Pancreas (tissue), 10 donors: ENCODE measurements at regions not wholly inside any gene's neighbourhood (a gene's known extent, or its start where the extent isn't known, plus 50 kb on each side); places are given as distances from the start of the nearest gene placed in this dataset.
"Not testable (repeated sequence)": the region's sequence is repeated elsewhere in the genome, so short reads cannot be mapped to it uniquely, and the experiment has no call there.

Experiments
- ATAC-seq, 4 donors: fragments of 200-7000 bp; cut with Tn5 transposase; one replicate each; pipeline versions ENCODE4 v1.8.0 to v1.9.1; 2020; ENCODE audit warnings: mild to moderate bottlenecking in 4 of 4, moderate library complexity in 4 of 4
- DNase-seq, 6 donors: peaks; one replicate each; pipeline ENCODE4 v3.0.0-alpha.2; 2020
- FAIRE-seq: peaks from 2 replicates; lab custom pipeline; 2012; peaks lifted over from hg19 to GRCh38; lab: Jason Lieb, UNC
- H3K27ac ChIP-seq, 4 donors: fragments of 200-600 bp; sonication (generic); 1 replicate in 3 of 4; 2 replicates in 1 of 4; pipeline versions ENCODE4 v1.5.0 to v1.8.0; 2020
- H3K27me3 ChIP-seq, 4 donors: fragments of 200-600 bp; one replicate each; pipeline ENCODE4 v1.8.0; 2021
- H3K36me3 ChIP-seq, 3 donors: fragments of 200-600 bp; sonication (generic) in 1 of 3; one replicate each; pipeline versions ENCODE4 v1.5.0 to v1.8.0; 2020 to 2021
- H3K4me1 ChIP-seq, 3 donors: fragments of 200-600 bp; one replicate each; pipeline ENCODE4 v1.8.0; 2021
- H3K4me3 ChIP-seq, 4 donors: fragments of 200-600 bp; sonication (generic) in 2 of 4; one replicate each; pipeline versions ENCODE4 v1.5.0 to v1.8.0; 2020 to 2021
- H3K9me3 ChIP-seq, 4 donors: fragments of 200-600 bp; one replicate each; pipeline ENCODE4 v1.8.0; 2021
- WGBS, 2 donors: extraction: QIAGEN DNeasy Blood & Tissue Kit; methylation state at CpG; one replicate each; pipeline ENCODE4 v1.1.7; 2013; 5-methylcytosine and 5-hydroxymethylcytosine counted together
- intact Hi-C, 3 donors: fragments of 100-400 bp; cut with DNase I; formaldehyde crosslinking; loops; one replicate each; pipeline versions ENCODE4 v1.11.1 to v1.14.2; 2022
- TF ChIP-seq, protein P1 (sequence below), 4 donors: fragments of 200-600 bp; sonication (generic) in 3 of 4; IDR thresholded peaks; one replicate each; pipeline versions ENCODE4 v1.5.0 to v1.8.0; 2021; ENCODE audit warnings: antibody characterized with exemption in 4 of 4
- donor health status: healthy with polysubstance abuse.
- donor health status: DM: no; HTN: no; CAD: no; lungs with moderate emphysema.
- donor health status: DM: no; HTN: no; CAD: no.
- donor health status: control.
- donor health status: control.
- donor health status: Bipolar disorder and iron deficiency.
- donor health status: DM: yes; HTN: yes; CAD: no.
- donor health status: DM: no; HTN: no; CAD: no.
- donor health status: DM: no; HTN: no; CAD: no.
- donor health status: DM: yes; HTN: yes; CAD: no.

DNA sequence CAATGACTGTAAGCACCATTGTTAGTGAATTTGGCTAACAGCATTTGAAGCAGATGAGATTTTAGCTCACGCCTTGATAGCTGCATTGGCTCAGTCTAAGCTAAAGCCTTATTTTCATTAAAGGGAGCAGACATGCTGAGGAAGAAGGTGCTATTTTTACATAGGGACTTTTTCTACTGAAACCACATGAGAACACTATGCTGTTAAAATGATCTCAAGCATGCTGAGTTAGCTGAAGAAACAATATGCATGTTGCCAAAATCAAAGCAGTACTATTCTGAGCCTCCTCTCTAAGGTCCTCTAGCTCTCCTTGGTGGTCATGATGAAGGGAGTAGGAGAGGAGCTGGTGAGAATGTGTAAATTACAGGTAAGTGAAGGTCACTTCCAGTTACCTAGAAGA, 134.4 kb upstream of the JADE1 start:
- intact Hi-C loops, result no loop called here
- WGBS, 2 donors, result 73 to 86% methylated on average over 1 of the region's 1 CpG
- no peak for FAIRE-seq

DNA sequence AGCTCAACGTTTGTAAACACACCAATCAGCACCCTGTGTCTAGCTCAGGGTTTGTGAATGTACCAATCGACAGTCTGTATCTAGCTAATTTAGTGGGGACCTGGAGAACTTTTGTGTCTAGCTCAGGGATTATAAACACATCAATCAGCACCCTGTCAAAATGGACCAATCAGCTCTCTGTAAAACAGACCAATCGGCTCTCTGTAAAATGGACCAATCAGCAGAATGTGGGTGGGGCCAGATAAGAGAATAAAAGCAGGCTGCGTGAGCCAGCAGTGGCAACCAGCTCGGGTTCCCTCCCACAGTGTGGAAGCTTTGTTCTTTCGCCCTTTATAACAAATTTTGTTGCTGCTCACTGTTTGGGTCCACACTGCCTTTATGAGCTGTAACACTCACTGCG, 136.3 kb upstream of the JADE1 start:
- H3K27ac ChIP-seq, H3K9me3 ChIP-seq, DNase-seq, H3K4me3 ChIP-seq, FAIRE-seq, H3K4me1 ChIP-seq, H3K36me3 ChIP-seq, intact Hi-C loops, H3K27me3 ChIP-seq, ATAC-seq: not testable (repeated sequence)
- WGBS, 2 donors, result 84 to 87% methylated on average over 7 of the region's 7 CpGs

More for the DNA sequence above, 134.4 kb upstream of the JADE1 start:
- no peaks in the 10 kb centered on the region for H3K36me3 ChIP-seq
- no peak for ATAC-seq
- no peak overlapping the region for H3K4me3 ChIP-seq
- no peaks in the 10 kb centered on the region for H3K9me3 ChIP-seq
- no peak overlapping the region for H3K27ac ChIP-seq
- H3K27me3 ChIP-seq, result no peaks in the 10 kb centered on the region
- H3K4me1 ChIP-seq, result no peaks in the 10 kb centered on the region
- no peak for DNase-seq
- TF ChIP-seq, protein P1, sequence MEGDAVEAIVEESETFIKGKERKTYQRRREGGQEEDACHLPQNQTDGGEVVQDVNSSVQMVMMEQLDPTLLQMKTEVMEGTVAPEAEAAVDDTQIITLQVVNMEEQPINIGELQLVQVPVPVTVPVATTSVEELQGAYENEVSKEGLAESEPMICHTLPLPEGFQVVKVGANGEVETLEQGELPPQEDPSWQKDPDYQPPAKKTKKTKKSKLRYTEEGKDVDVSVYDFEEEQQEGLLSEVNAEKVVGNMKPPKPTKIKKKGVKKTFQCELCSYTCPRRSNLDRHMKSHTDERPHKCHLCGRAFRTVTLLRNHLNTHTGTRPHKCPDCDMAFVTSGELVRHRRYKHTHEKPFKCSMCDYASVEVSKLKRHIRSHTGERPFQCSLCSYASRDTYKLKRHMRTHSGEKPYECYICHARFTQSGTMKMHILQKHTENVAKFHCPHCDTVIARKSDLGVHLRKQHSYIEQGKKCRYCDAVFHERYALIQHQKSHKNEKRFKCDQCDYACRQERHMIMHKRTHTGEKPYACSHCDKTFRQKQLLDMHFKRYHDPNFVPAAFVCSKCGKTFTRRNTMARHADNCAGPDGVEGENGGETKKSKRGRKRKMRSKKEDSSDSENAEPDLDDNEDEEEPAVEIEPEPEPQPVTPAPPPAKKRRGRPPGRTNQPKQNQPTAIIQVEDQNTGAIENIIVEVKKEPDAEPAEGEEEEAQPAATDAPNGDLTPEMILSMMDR (IDR thresholded peaks at IDR 0.05), result no peak

DNA sequence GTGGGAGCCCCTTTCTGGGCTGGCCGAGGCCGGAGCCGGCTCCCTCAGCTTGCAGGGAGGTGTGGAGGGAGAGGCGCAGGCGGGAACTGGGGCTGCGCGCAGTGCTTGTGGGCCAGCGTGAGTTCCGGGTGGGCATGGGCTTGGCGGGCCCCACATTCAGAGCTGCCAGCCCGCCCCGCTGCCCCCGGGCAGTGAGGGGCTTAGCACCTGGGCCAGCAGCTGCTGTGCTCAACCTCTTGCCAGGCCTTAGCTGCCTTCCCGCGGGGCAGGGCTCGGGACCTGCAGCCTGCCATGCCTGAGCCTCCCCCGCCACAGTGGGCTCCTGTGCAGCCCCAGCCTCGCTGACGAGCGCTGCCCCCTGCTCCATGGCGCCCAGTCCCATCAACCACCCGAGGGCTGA, 136.9 kb upstream of the JADE1 start:
- H3K9me3 ChIP-seq, H3K36me3 ChIP-seq, H3K4me3 ChIP-seq, FAIRE-seq, H3K27me3 ChIP-seq, H3K27ac ChIP-seq, ATAC-seq, intact Hi-C loops, DNase-seq, H3K4me1 ChIP-seq: not testable (repeated sequence)
- WGBS, 2 donors, result 96 to 97% methylated on average over 18 to 22 of the region's 22 CpGs

DNA sequence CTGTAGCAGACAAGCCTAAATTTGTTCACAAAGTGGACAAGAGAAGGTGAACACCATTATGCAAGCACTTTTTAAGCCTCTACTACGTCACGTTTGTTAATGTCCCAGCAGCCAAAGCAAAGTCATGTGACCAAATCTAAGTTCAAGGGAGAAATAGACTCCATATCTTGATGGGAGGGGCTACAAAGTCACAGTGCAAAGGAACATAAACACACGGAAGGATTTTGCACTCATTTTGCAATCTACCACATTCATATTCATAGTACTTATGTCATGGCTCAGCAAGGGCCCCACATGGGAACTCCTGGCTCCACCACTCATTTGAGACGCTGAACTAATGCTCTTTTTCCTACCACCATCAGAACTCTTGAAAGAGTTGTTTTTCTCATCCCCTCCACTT, 139.0 kb upstream of the JADE1 start:
- no peak overlapping the region for H3K4me3 ChIP-seq
- intact Hi-C loops, result no loop called here
- FAIRE-seq (no peak), ATAC-seq (no peak), DNase-seq (no peak)
- H3K27me3 ChIP-seq, result no peaks in the 10 kb centered on the region
- 69 to 71% methylated on average over 4 of the region's 4 CpGs for WGBS, 2 donors
- H3K27ac ChIP-seq, result no peak overlapping the region
- H3K4me1 ChIP-seq, result no peaks in the 10 kb centered on the region
- H3K9me3 ChIP-seq, result no peaks in the 10 kb centered on the region
- H3K36me3 ChIP-seq, result no peaks in the 10 kb centered on the region
- TF ChIP-seq, protein P1 (IDR thresholded peaks at IDR 0.05), result no peak

DNA sequence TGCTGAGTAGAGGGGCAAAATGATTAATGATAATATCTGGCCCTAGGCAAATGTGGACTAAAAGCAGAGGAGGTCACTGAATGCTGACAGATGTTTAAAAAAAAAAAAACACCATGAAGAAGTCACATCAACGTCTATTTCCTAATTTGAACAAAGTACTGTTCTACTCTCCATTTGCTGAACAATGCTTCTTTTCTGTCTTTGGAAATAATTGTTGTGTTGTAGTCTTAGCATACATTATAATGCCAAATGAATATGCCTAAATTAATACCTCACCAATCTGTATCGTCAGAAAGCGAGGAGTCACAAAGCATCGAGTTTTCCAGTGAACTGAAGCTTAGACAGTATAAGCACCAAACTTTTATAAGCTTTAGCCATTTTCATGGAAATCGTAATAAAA, 140.9 kb upstream of the JADE1 start:
- 82 to 89% methylated on average over 5 of the region's 5 CpGs for WGBS, 2 donors
- ATAC-seq (no peak), FAIRE-seq (no peak), DNase-seq (no peak)
- Histone ChIP-seq H3K36me3 (no peaks in the 10 kb centered on the region), H3K9me3 (no peaks in the 10 kb centered on the region), H3K27ac (no peak overlapping the region), H3K27me3 (no peaks in the 10 kb centered on the region), H3K4me1 (no peaks in the 10 kb centered on the region), H3K4me3 (no peak overlapping the region)
- intact Hi-C loops, result no loop called here
- TF ChIP-seq, protein P1 (IDR thresholded peaks at IDR 0.05), result no peak

DNA sequence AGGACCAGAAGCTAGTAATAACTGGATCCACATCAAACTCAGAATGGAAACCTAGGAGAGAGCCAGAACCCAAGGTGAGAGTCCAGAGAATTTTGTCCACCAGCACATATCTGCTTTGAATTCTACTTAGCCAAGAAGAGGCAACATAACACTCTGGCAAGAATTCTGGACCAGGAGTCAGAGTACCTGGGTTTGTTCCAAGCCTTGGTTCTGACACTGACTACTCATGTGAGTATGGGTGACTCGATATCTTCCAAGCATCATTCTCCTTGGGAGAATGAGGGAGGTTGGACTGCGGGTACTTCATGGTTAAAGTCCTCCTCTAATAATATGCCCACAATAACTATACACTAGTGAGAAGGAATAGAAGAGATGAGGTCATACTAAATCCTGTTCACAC, 144.0 kb upstream of the JADE1 start:
- WGBS, 2 donors, result 92 to 96% methylated on average over 2 of the region's 2 CpGs
- Histone ChIP-seq H3K27ac (no peak overlapping the region), H3K4me3 (no peak overlapping the region), H3K4me1 (peaks cover 3 to 9% (median 4%) of the 10 kb centered on the region in 3 donors), H3K9me3 (no peaks in the 10 kb centered on the region), H3K36me3 (no peaks in the 10 kb centered on the region), H3K27me3 (no peaks in the 10 kb centered on the region)
- no peak for DNase-seq
- TF ChIP-seq, protein P1 (IDR thresholded peaks at IDR 0.05), result no peak
- no peak for FAIRE-seq
- intact Hi-C loops, result no loop called here
- no peak for ATAC-seq
